A673 (cell line): ENCODE measurements at regions not wholly inside any gene's neighbourhood (a gene's known extent, or its start where the extent isn't known, plus 50 kb on each side); places are given as distances from the start of the nearest gene placed in this dataset.

Experiments
- EZH2 ChIP-seq: fragments of 200-600 bp; sonication (generic); IDR thresholded peaks from 2 replicates; pipeline ENCODE4 v1.6.1; 2017; ENCODE audit warnings: borderline replicate concordance, low read depth, mild to moderate bottlenecking, mixed read lengths, antibody characterized with exemption, low read length; ENCODE audit not compliant: poor library complexity, severe bottlenecking
- TF ChIP-seq, protein P1 (sequence below): fragments of 300-800, 200-600 bp; sonication (generic); conservative IDR thresholded peaks from 2 replicates; pipeline ENCODE4 v1.5.1; 2017; ENCODE audit warnings: low read depth, mild to moderate bottlenecking, antibody characterized with exemption, low read length, moderate library complexity, mixed read lengths

DNA sequence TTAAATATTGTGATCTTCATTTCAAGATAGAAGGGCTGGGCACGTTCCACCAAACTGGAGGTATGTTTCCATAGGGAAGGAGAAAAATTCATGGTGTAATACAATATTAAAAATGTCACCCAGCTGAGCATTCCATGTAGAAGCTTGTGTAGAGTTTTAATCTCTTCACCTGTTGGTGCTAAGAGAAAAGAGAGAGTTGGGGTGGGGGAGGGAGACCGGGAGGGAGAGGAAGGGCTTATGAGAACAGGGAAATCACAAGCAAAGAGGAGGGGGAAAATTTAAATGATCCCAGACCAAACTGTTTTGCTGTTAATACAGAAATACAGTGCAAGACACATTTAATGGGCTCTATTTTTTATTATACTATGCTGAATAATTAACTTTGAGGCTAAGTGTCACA lies 345.8 kb downstream of the ZNF536 start:
- TF ChIP-seq, protein P1, sequence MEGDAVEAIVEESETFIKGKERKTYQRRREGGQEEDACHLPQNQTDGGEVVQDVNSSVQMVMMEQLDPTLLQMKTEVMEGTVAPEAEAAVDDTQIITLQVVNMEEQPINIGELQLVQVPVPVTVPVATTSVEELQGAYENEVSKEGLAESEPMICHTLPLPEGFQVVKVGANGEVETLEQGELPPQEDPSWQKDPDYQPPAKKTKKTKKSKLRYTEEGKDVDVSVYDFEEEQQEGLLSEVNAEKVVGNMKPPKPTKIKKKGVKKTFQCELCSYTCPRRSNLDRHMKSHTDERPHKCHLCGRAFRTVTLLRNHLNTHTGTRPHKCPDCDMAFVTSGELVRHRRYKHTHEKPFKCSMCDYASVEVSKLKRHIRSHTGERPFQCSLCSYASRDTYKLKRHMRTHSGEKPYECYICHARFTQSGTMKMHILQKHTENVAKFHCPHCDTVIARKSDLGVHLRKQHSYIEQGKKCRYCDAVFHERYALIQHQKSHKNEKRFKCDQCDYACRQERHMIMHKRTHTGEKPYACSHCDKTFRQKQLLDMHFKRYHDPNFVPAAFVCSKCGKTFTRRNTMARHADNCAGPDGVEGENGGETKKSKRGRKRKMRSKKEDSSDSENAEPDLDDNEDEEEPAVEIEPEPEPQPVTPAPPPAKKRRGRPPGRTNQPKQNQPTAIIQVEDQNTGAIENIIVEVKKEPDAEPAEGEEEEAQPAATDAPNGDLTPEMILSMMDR: no peak
- TF ChIP-seq EZH2: no peak
